DOHH2 (cell line): ENCODE measurements at regions not wholly inside any gene's neighbourhood (a gene's known extent, or its start where the extent isn't known, plus 50 kb on each side); places are given as distances from the start of the nearest gene placed in this dataset.

Experiments used
- CTCF ChIP-seq: fragments of 200-600 bp; sonication (generic); IDR thresholded peaks from one replicate; pipeline ENCODE4 v1.5.1; 2014; ENCODE audit warnings: antibody characterized with exemption, mild to moderate bottlenecking, low read depth, low read length; ENCODE audit not compliant: poor library complexity, severe bottlenecking
- EZH2phosphoT487 ChIP-seq: fragments of 200-600 bp; sonication (generic); IDR thresholded peaks from 2 replicates; pipeline ENCODE4 v1.6.1; 2017; ENCODE audit warnings: borderline replicate concordance, mild to moderate bottlenecking, antibody characterized with exemption, low read length, moderate library complexity, mixed read lengths

DNA sequence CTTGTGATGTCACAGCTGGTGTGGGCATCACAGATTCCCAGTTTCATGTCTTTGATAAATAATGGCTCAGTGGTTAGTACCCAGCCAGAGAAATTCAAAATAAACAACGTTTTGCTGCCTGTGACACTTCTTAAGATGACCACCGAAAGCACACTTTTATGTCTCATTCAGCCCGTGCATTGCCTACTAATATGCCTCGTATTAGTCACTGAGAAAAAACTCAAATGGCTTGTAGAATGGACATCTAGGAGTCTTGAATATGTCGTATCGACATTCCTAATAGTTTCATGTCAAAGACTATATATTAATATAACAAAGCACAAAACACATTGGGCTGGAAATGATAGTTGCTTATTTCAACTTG is 103.9 kb upstream of the FAT1 start:
- TF ChIP-seq CTCF (no peak), EZH2phosphoT487 (no peak)
